ENCODE measurements at regions not wholly inside any gene's neighbourhood (a gene's known extent, or its start where the extent isn't known, plus 50 kb on each side); places are given as distances from the start of the nearest gene placed in this dataset.
"Not testable (repeated sequence)": the region's sequence is repeated elsewhere in the genome, so short reads cannot be mapped to it uniquely, and the experiment has no call there.

- no peak for DNase-seq (ENCODE audit: low read depth in 2 of 2)
These were observed 218.8 kb upstream of the ECI2 start for GRCh38 chr6:4354181-4354580.

GRCh38 chr6:4352731-4353130, 217.4 kb upstream of the ECI2 start:
- no peak for DNase-seq (ENCODE audit: low read depth in 2 of 2)

GRCh38 chr6:4352322-4352669, 216.9 kb upstream of the ECI2 start:
- no peak for DNase-seq (ENCODE audit: low read depth in 2 of 2)

- no peak for DNase-seq (ENCODE audit: low read depth in 2 of 2)
These were observed 216.3 kb upstream of the ECI2 start for GRCh38 chr6:4351520-4352321.

- DNase-seq (ENCODE audit: low read depth in 2 of 2) = no peak
These were observed 215.5 kb upstream of the ECI2 start for GRCh38 chr6:4350567-4351519.

GRCh38 chr6:4349931-4350330, 214.6 kb upstream of the ECI2 start:
- DNase-seq (ENCODE audit: low read depth in 2 of 2) = no peak

GRCh38 chr6:4349323-4349722, 213.9 kb upstream of the ECI2 start:
- DNase-seq (ENCODE audit: low read depth in 2 of 2) = no peak

GRCh38 chr6:4348462-4349112, 213.2 kb upstream of the ECI2 start:
- DNase-seq (ENCODE audit: low read depth in 2 of 2) = no peak

GRCh38 chr6:4347877-4348276, 212.5 kb upstream of the ECI2 start:
- no peak for DNase-seq (ENCODE audit: low read depth in 2 of 2)

GRCh38 chr6:4346659-4347333, 211.4 kb upstream of the ECI2 start:
- DNase-seq (ENCODE audit: low read depth in 2 of 2) = no peak

GRCh38 chr6:4345543-4345942, 210.2 kb upstream of the ECI2 start:
- DNase-seq (ENCODE audit: low read depth in 2 of 2) = no peak

GRCh38 chr6:4344317-4344899, 209.0 kb upstream of the ECI2 start:
- no peak for DNase-seq (ENCODE audit: low read depth in 2 of 2)

GRCh38 chr6:4342407-4343137, 207.2 kb upstream of the ECI2 start:
- no peak for DNase-seq (ENCODE audit: low read depth in 2 of 2)

GRCh38 chr6:4341078-4341797, 205.9 kb upstream of the ECI2 start:
- DNase-seq (ENCODE audit: low read depth in 2 of 2) = no peak

- no peak for DNase-seq (ENCODE audit: low read depth in 2 of 2)
These were observed 205.2 kb upstream of the ECI2 start for GRCh38 chr6:4340544-4340943.

- no peak for DNase-seq (ENCODE audit: low read depth in 2 of 2)
These were observed 203.5 kb upstream of the ECI2 start for GRCh38 chr6:4338884-4339283.

GRCh38 chr6:4336778-4337442, 201.5 kb upstream of the ECI2 start:
- no peak for DNase-seq (ENCODE audit: low read depth in 2 of 2)

GRCh38 chr6:4336084-4336483, 200.7 kb upstream of the ECI2 start:
- DNase-seq (ENCODE audit: low read depth in 2 of 2) = no peak

- DNase-seq (ENCODE audit: low read depth in 2 of 2) = not testable (repeated sequence)
These were observed 198.9 kb upstream of the ECI2 start for GRCh38 chr6:4334158-4334740.
